Endodermal cell (in vitro differentiated cells): ENCODE measurements at regions not wholly inside any gene's neighbourhood (a gene's known extent, or its start where the extent isn't known, plus 50 kb on each side); places are given as distances from the start of the nearest gene placed in this dataset.

Experiments used
- DNase-seq: peaks from one replicate; pipeline ENCODE4 v3.0.0-alpha.2; 2017
- H3K27ac ChIP-seq: 2 replicates; pipeline ENCODE4 v1.5.1; 2013; ENCODE audit warnings: mild to moderate bottlenecking, low read depth, low read length, moderate library complexity
- H3K27me3 ChIP-seq: 2 replicates; pipeline ENCODE4 v1.6.1; 2013; ENCODE audit warnings: mild to moderate bottlenecking, low read length, moderate library complexity; ENCODE audit not compliant: insufficient read depth, control insufficient read depth, poor library complexity, severe bottlenecking
- H3K36me3 ChIP-seq: 2 replicates; pipeline ENCODE4 v1.7.0; 2013; ENCODE audit warnings: mild to moderate bottlenecking, low read length, moderate library complexity; ENCODE audit not compliant: control insufficient read depth, insufficient read depth
- H3K4me1 ChIP-seq: one replicate; pipeline ENCODE4 v1.7.0; 2013; ENCODE audit warnings: low read length; ENCODE audit not compliant: control insufficient read depth, insufficient read depth
- H3K4me3 ChIP-seq: 2 replicates; pipeline ENCODE4 v1.5.1; 2013; ENCODE audit warnings: mild to moderate bottlenecking, low read length, moderate library complexity
- H3K9ac ChIP-seq: 2 replicates; pipeline ENCODE4 v1.6.1; 2013; ENCODE audit warnings: mild to moderate bottlenecking, low read length, moderate library complexity; ENCODE audit not compliant: poor library complexity, severe bottlenecking; ENCODE audit errors: extremely low read depth
- H3K9me3 ChIP-seq: 2 replicates; pipeline ENCODE4 v1.6.1; 2013; ENCODE audit warnings: mild to moderate bottlenecking, low read length, moderate library complexity; ENCODE audit not compliant: control insufficient read depth
- H3K27ac Mint-ChIP-seq: 2 replicates; pipeline ENCODE4 v1.8.0; 2020; ENCODE audit warnings: mixed read lengths
- H3K27me3 Mint-ChIP-seq: 2 replicates; pipeline ENCODE4 v1.8.0; 2021; ENCODE audit warnings: mild to moderate bottlenecking, mixed read lengths; ENCODE audit not compliant: insufficient read depth
- H3K36me3 Mint-ChIP-seq: 2 replicates; pipeline ENCODE4 v1.8.0; 2020; ENCODE audit warnings: low read depth, mixed read lengths
- H3K4me1 Mint-ChIP-seq: 2 replicates; pipeline ENCODE4 v1.8.0; 2020; ENCODE audit warnings: mixed read lengths
- H3K4me3 Mint-ChIP-seq: 2 replicates; pipeline ENCODE4 v1.8.0; 2020; ENCODE audit warnings: mild to moderate bottlenecking, moderate library complexity, mixed read lengths
- H3K9me3 Mint-ChIP-seq: 2 replicates; pipeline ENCODE4 v1.8.0; 2020; ENCODE audit warnings: mild to moderate bottlenecking, mixed read lengths
- CTCF ChIP-seq: fragments of 200-600 bp; sonication (generic); conservative IDR thresholded peaks from 2 replicates; pipeline ENCODE4 v1.5.0; 2021; ENCODE audit warnings: antibody characterized with exemption, mild to moderate bottlenecking
- WGBS, 2 experiments: methylation state at CpG; one replicate each; pipeline versions ENCODE4 v1.1.5 to v1.1.7; 2013; ENCODE audit warnings: missing lambda C conversion rate in 2 of 2, mixed read lengths in 1 of 2; ENCODE audit not compliant: insufficient coverage in 1 of 2, insufficient read length in 1 of 2; 5-methylcytosine and 5-hydroxymethylcytosine counted together

GRCh38 chr3:181274025-181274424 is 284.5 kb upstream of the DNAJC19 start:
- TF ChIP-seq CTCF, result no peak
- no peaks in the 10 kb centered on the region for H3K9me3 Mint-ChIP-seq
- WGBS, 2 experiments, result 84% methylated on average over 1 of the region's 1 CpG; no CpG with 5 or more reads in 1 of the 2 experiments
- H3K36me3 Mint-ChIP-seq, result no peaks in the 10 kb centered on the region
- no peaks in the 10 kb centered on the region for H3K9me3 ChIP-seq
- no peaks in the 10 kb centered on the region for H3K27me3 Mint-ChIP-seq
- H3K4me1 Mint-ChIP-seq, result no peaks in the 10 kb centered on the region
- no peaks in the 10 kb centered on the region for H3K36me3 ChIP-seq
- no peak overlapping the region for H3K9ac ChIP-seq
- no peak overlapping the region for H3K4me3 Mint-ChIP-seq
- DNase-seq, result no peak
- no peak overlapping the region for H3K27ac Mint-ChIP-seq
- H3K4me1 ChIP-seq, result no peaks in the 10 kb centered on the region
- H3K27me3 ChIP-seq, result no peaks in the 10 kb centered on the region
- H3K4me3 ChIP-seq, result no peak overlapping the region
- no peak overlapping the region for H3K27ac ChIP-seq

GRCh38 chr3:181267312-181267711 is 277.8 kb upstream of the DNAJC19 start:
- Histone ChIP-seq H3K4me1 (no peaks in the 10 kb centered on the region), H3K9ac (no peak overlapping the region), H3K9me3 (no peaks in the 10 kb centered on the region), H3K36me3 (no peaks in the 10 kb centered on the region), H3K4me3 (no peak overlapping the region), H3K27me3 (no peaks in the 10 kb centered on the region), H3K27ac (no peak overlapping the region)
- Mint-ChIP-seq H3K9me3 (no peaks in the 10 kb centered on the region), H3K36me3 (no peaks in the 10 kb centered on the region), H3K27me3 (no peaks in the 10 kb centered on the region), H3K4me3 (no peak overlapping the region), H3K27ac (no peak overlapping the region), H3K4me1 (no peaks in the 10 kb centered on the region)
- no peak for TF ChIP-seq CTCF
- DNase-seq, result no peak

- no peaks in the 10 kb centered on the region for H3K36me3 ChIP-seq
- H3K27ac Mint-ChIP-seq, result no peak overlapping the region
- no peak for TF ChIP-seq CTCF
- no peak overlapping the region for H3K4me3 Mint-ChIP-seq
- WGBS, 2 experiments, result 86 to 90% methylated on average over 3 to 4 of the region's 4 CpGs
- H3K4me3 ChIP-seq, result no peak overlapping the region
- no peak overlapping the region for H3K27ac ChIP-seq
- no peaks in the 10 kb centered on the region for H3K27me3 Mint-ChIP-seq
- no peaks in the 10 kb centered on the region for H3K4me1 Mint-ChIP-seq
- DNase-seq, result no peak
- no peaks in the 10 kb centered on the region for H3K9me3 Mint-ChIP-seq
- no peaks in the 10 kb centered on the region for H3K9me3 ChIP-seq
- no peaks in the 10 kb centered on the region for H3K36me3 Mint-ChIP-seq
- no peaks in the 10 kb centered on the region for H3K27me3 ChIP-seq
- H3K4me1 ChIP-seq, result no peaks in the 10 kb centered on the region
- H3K9ac ChIP-seq, result no peak overlapping the region
Measured at GRCh38 chr3:181265750-181266333, 276.3 kb upstream of the DNAJC19 start.
